Kidney (tissue), 13 donors: ENCODE measurements at regions not wholly inside any gene's neighbourhood (a gene's known extent, or its start where the extent isn't known, plus 50 kb on each side); places are given as distances from the start of the nearest gene placed in this dataset.
A peak's percentile ranks its signal among the peaks of the same experiment; 100 is the strongest.

ENCODE experiments used
- DNase-seq, 5 donors: peaks; one replicate each; pipeline ENCODE4 v3.0.0-alpha.2; 2013 to 2020
- FAIRE-seq: peaks from 2 replicates; lab custom pipeline; 2012; peaks lifted over from hg19 to GRCh38; lab: Jason Lieb, UNC
- H3K27ac ChIP-seq, 2 donors: one replicate each; pipeline ENCODE4 v1.7.0; 2013; ENCODE audit warnings: low read depth in 2 of 2, low read length in 2 of 2, inconsistent platforms in 1 of 2
- H3K27me3 ChIP-seq: one replicate; pipeline ENCODE4 v1.7.1; 2013; ENCODE audit warnings: low read length, inconsistent platforms; ENCODE audit not compliant: control insufficient read depth, insufficient read depth
- H3K36me3 ChIP-seq, 3 donors: one replicate each; pipeline versions ENCODE4 v1.7.0 to v1.7.1; 2013; ENCODE audit warnings: low read length in 3 of 3, control low read depth in 1 of 3, inconsistent platforms in 1 of 3; ENCODE audit not compliant: insufficient read depth in 3 of 3, control insufficient read depth in 2 of 3
- H3K4me1 ChIP-seq, 3 donors: one replicate each; pipeline versions ENCODE4 v1.7.0 to v1.7.1; 2013; ENCODE audit warnings: low read length in 3 of 3, inconsistent platforms in 1 of 3, low read depth in 1 of 3; ENCODE audit not compliant: control insufficient read depth in 2 of 3, insufficient read depth in 2 of 3
- H3K4me3 ChIP-seq, 3 donors: one replicate each; pipeline versions ENCODE4 v1.7.0 to v1.8.1; 2013; ENCODE audit warnings: low read length in 3 of 3, control low read depth in 1 of 3, inconsistent platforms in 1 of 3
- H3K9ac ChIP-seq, 3 donors: one replicate each; pipeline versions ENCODE4 v1.7.0 to v1.7.1; 2013; ENCODE audit warnings: low read length in 3 of 3, control low read depth in 1 of 3, inconsistent platforms in 1 of 3
- H3K9me3 ChIP-seq, 3 donors: one replicate each; pipeline versions ENCODE4 v1.7.0 to v1.7.1; 2013; ENCODE audit warnings: low read length in 3 of 3, control low read depth in 1 of 3, inconsistent platforms in 1 of 3; ENCODE audit not compliant: control insufficient read depth in 2 of 3, insufficient read depth in 1 of 3
- intact Hi-C: fragments of 100-400 bp; cut with DNase I; formaldehyde crosslinking; loops from one replicate; pipeline ENCODE4 v1.11.1; 2022
- TF ChIP-seq, protein P1 (sequence below): IDR thresholded peaks from 3 replicates; pipeline ENCODE4 v1.5.1; 2012; ENCODE audit warnings: mild to moderate bottlenecking, moderate library complexity, borderline replicate concordance; ENCODE audit not compliant: insufficient read depth; ENCODE audit errors: extremely low read depth
- donor health status: control.
- donor health status: control.
- donor health status: control.
- donor health status: control.
- donor health status: control.
- donor health status: DM: yes; HTN: yes; CAD: no.
- donor health status: Normal renal cell carcinoma (clear cell type).

DNA sequence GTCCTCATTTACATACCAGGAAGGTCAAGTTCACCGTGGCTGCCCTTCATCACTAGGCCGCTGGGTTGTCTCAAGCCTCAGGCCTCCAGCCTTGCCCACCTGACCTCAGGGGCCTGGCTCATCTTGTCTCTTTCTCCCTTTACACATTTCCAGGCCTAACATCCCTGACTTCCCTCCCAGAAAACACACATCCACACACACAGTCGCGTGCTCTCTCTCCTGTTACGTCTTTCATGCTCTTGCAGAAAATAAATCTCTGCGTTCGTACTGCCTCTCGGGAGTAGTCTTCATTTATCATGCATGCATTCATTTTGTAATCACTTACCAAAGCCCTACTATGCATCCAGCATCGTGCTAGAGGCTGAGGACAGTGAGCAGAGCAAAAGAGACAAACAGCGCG is 220.0 kb upstream of the PWP1 start:
- intact Hi-C loops: no loop called here
- FAIRE-seq: no peak
- Histone ChIP-seq H3K9me3 (peaks cover 0 to 4% (median 0%) of the 10 kb centered on the region in 3 donors), H3K9ac (no peak overlapping the region), H3K27ac (no peak overlapping the region), H3K36me3 (no peaks in the 10 kb centered on the region), H3K4me3 (no peak overlapping the region), H3K4me1 (peaks cover 0 to 8% (median 6%) of the 10 kb centered on the region in 3 donors), H3K27me3 (no peaks in the 10 kb centered on the region)
- TF ChIP-seq, protein P1, sequence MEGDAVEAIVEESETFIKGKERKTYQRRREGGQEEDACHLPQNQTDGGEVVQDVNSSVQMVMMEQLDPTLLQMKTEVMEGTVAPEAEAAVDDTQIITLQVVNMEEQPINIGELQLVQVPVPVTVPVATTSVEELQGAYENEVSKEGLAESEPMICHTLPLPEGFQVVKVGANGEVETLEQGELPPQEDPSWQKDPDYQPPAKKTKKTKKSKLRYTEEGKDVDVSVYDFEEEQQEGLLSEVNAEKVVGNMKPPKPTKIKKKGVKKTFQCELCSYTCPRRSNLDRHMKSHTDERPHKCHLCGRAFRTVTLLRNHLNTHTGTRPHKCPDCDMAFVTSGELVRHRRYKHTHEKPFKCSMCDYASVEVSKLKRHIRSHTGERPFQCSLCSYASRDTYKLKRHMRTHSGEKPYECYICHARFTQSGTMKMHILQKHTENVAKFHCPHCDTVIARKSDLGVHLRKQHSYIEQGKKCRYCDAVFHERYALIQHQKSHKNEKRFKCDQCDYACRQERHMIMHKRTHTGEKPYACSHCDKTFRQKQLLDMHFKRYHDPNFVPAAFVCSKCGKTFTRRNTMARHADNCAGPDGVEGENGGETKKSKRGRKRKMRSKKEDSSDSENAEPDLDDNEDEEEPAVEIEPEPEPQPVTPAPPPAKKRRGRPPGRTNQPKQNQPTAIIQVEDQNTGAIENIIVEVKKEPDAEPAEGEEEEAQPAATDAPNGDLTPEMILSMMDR: no peak
- DNase-seq: no peak

DNA sequence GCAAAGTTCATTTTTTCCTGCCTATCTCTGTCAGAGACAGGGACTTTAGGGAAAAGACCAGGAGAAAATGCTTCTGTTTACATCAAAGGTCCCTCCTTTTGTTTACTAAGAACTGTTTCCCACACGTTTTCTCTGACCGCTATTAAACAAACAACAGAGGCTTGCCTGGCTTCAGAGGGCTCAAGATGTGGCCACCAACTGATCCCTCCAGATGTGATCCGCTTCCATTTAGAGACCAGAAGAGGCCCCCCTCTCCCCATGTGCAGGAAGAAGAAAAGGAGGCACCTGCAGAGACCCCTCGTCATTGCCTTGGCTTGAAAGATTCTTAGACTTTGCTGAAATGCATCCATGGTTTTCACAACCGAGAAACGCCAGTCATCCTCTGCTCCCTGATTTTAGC is 217.9 kb upstream of the PWP1 start:
- intact Hi-C loops: no loop called here
- Histone ChIP-seq H3K4me3 (no peak overlapping the region), H3K27me3 (no peaks in the 10 kb centered on the region), H3K4me1 (peaks cover 0 to 8% (median 6%) of the 10 kb centered on the region in 3 donors), H3K9me3 (peaks cover 0 to 1% (median 0%) of the 10 kb centered on the region in 3 donors), H3K27ac (peak overlapping the region in 1 of 2 donors; percentile 2), H3K36me3 (no peaks in the 10 kb centered on the region), H3K9ac (no peak overlapping the region)
- FAIRE-seq (no peak), DNase-seq (no peak)
- TF ChIP-seq, protein P1: no peak

DNA sequence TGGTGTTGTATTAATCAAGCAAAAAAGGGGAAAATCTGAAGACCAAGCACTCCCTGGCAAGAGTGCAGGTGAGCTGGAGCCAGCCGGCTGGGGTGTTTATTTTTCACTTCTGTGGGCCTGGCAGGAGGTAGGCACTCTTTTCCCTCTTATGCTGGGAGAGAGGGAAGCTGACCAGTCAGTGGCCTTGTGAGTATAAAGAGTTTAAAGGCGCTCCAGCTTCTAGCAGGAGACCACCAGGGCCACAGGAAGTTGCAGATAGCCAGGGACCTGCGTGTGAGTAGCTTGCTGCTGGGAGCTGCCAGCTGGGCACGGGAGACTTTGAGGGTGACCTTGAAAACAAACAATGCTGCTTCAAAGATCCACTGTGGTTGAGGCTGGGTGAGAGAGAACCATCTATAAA is 217.4 kb upstream of the PWP1 start:
- TF ChIP-seq, protein P1: no peak
- Histone ChIP-seq H3K27ac (peak overlapping the region in 1 of 2 donors; percentile 56), H3K27me3 (no peaks in the 10 kb centered on the region), H3K4me1 (peaks cover 0 to 8% (median 6%) of the 10 kb centered on the region in 3 donors), H3K9me3 (no peaks in the 10 kb centered on the region), H3K9ac (no peak overlapping the region), H3K4me3 (no peak overlapping the region), H3K36me3 (no peaks in the 10 kb centered on the region)
- FAIRE-seq (no peak), DNase-seq (no peak)
- intact Hi-C loops: no loop called here

DNA sequence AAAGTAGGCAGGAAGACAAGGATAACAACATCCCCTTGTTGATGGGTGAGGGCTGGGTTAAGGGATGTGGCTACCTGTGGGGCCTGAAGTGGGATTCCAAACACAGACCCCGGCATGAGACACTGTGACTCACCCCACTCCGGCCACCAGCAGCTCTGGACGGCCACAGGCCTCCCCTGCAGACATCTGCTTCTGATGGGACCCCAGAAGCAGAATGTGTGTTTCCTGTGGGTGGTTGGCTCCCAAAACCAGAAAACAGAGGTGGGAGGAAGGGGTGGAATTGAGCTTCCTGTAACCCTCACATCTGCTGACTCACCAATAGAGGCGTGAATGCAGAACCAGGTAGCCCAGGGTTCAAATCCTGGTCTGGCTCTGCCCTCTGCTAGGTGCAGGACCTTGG is 216.6 kb upstream of the PWP1 start:
- H3K9me3 ChIP-seq: no peaks in the 10 kb centered on the region
- intact Hi-C loops: no loop called here
- FAIRE-seq (no peak), DNase-seq (no peak)
- H3K4me1 ChIP-seq: peaks cover 0 to 8% (median 6%) of the 10 kb centered on the region in 3 donors
- H3K27ac ChIP-seq: peak overlapping the region in 1 of 2 donors; percentile 7
- H3K36me3 ChIP-seq: no peaks in the 10 kb centered on the region
- H3K4me3 ChIP-seq: no peak overlapping the region
- no peaks in the 10 kb centered on the region for H3K27me3 ChIP-seq
- TF ChIP-seq, protein P1: no peak
- peak overlapping the region in 1 of 3 donors; percentile 22 for H3K9ac ChIP-seq
